Liver (tissue), 3 donors: ENCODE measurements at regions not wholly inside any gene's neighbourhood (a gene's known extent, or its start where the extent isn't known, plus 50 kb on each side); places are given as distances from the start of the nearest gene placed in this dataset.

ENCODE experiments used
- NR2F2 ChIP-seq: IDR thresholded peaks from 2 replicates; pipeline ENCODE4 v1.6.1; 2016; ENCODE audit warnings: antibody characterized with exemption
- RAD21 ChIP-seq, 2 donors: IDR thresholded peaks; 2 replicates each; pipeline ENCODE4 v1.6.1; 2016; ENCODE audit warnings: antibody characterized with exemption in 2 of 2, mild to moderate bottlenecking in 2 of 2
- RXRA ChIP-seq, 2 donors: IDR thresholded peaks; 2 replicates each; pipeline ENCODE4 v1.6.1; 2017 to 2018; ENCODE audit warnings: antibody characterized with exemption in 2 of 2, mild to moderate bottlenecking in 1 of 2
- YY1 ChIP-seq: IDR thresholded peaks from 2 replicates; pipeline ENCODE4 v1.6.1; 2016; ENCODE audit warnings: antibody characterized with exemption, mild to moderate bottlenecking
- TF ChIP-seq, protein P1 (sequence below): IDR thresholded peaks from 2 replicates; pipeline ENCODE4 v1.6.1; 2016; ENCODE audit warnings: antibody characterized with exemption, mild to moderate bottlenecking
- TF ChIP-seq, protein P2 (sequence below): fragments of 150-350 bp; IDR thresholded peaks from 2 replicates; pipeline ENCODE4 v1.5.1; 2017; ENCODE audit warnings: improper control_type of control experiment, low read depth, low read length; ENCODE audit not compliant: missing input control
- TF ChIP-seq, protein P3 (sequence below): IDR thresholded peaks from 2 replicates; pipeline ENCODE4 v1.6.1; 2016; ENCODE audit warnings: antibody characterized with exemption
- TF ChIP-seq, protein P4 (sequence below): IDR thresholded peaks from 2 replicates; pipeline ENCODE4 v1.6.1; 2016; ENCODE audit warnings: antibody characterized with exemption
- donor health status: healthy.
- donor health status: healthy.

DNA sequence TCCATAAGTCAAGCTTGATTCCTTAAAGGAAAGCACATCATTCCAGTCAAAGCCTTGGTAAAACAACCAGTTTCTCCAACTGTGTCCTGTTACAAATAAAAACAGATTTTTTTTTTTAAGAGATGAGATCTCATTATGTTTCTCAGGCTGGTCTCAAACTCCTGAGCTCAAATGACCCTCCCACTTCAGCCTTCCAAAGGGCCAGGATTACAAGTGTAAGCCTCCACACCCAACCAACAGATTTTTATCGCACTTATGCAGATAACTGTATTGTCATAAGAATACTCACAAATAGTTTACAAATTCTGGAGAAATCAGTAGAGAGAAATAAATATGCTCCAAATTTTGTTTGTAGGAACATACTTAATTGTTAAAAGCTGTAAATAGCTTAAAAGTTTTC lies 56.2 kb upstream of the SLC2A13 start:
- TF ChIP-seq, protein P1, sequence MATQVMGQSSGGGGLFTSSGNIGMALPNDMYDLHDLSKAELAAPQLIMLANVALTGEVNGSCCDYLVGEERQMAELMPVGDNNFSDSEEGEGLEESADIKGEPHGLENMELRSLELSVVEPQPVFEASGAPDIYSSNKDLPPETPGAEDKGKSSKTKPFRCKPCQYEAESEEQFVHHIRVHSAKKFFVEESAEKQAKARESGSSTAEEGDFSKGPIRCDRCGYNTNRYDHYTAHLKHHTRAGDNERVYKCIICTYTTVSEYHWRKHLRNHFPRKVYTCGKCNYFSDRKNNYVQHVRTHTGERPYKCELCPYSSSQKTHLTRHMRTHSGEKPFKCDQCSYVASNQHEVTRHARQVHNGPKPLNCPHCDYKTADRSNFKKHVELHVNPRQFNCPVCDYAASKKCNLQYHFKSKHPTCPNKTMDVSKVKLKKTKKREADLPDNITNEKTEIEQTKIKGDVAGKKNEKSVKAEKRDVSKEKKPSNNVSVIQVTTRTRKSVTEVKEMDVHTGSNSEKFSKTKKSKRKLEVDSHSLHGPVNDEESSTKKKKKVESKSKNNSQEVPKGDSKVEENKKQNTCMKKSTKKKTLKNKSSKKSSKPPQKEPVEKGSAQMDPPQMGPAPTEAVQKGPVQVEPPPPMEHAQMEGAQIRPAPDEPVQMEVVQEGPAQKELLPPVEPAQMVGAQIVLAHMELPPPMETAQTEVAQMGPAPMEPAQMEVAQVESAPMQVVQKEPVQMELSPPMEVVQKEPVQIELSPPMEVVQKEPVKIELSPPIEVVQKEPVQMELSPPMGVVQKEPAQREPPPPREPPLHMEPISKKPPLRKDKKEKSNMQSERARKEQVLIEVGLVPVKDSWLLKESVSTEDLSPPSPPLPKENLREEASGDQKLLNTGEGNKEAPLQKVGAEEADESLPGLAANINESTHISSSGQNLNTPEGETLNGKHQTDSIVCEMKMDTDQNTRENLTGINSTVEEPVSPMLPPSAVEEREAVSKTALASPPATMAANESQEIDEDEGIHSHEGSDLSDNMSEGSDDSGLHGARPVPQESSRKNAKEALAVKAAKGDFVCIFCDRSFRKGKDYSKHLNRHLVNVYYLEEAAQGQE = no peak
- TF ChIP-seq, protein P2, sequence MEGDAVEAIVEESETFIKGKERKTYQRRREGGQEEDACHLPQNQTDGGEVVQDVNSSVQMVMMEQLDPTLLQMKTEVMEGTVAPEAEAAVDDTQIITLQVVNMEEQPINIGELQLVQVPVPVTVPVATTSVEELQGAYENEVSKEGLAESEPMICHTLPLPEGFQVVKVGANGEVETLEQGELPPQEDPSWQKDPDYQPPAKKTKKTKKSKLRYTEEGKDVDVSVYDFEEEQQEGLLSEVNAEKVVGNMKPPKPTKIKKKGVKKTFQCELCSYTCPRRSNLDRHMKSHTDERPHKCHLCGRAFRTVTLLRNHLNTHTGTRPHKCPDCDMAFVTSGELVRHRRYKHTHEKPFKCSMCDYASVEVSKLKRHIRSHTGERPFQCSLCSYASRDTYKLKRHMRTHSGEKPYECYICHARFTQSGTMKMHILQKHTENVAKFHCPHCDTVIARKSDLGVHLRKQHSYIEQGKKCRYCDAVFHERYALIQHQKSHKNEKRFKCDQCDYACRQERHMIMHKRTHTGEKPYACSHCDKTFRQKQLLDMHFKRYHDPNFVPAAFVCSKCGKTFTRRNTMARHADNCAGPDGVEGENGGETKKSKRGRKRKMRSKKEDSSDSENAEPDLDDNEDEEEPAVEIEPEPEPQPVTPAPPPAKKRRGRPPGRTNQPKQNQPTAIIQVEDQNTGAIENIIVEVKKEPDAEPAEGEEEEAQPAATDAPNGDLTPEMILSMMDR = no peak
- TF ChIP-seq RXRA (IDR thresholded peaks at IDR 0.05) = no peak
- TF ChIP-seq NR2F2 = no peak
- TF ChIP-seq, protein P3, sequence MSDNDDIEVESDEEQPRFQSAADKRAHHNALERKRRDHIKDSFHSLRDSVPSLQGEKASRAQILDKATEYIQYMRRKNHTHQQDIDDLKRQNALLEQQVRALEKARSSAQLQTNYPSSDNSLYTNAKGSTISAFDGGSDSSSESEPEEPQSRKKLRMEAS = no peak
- TF ChIP-seq, protein P4, sequence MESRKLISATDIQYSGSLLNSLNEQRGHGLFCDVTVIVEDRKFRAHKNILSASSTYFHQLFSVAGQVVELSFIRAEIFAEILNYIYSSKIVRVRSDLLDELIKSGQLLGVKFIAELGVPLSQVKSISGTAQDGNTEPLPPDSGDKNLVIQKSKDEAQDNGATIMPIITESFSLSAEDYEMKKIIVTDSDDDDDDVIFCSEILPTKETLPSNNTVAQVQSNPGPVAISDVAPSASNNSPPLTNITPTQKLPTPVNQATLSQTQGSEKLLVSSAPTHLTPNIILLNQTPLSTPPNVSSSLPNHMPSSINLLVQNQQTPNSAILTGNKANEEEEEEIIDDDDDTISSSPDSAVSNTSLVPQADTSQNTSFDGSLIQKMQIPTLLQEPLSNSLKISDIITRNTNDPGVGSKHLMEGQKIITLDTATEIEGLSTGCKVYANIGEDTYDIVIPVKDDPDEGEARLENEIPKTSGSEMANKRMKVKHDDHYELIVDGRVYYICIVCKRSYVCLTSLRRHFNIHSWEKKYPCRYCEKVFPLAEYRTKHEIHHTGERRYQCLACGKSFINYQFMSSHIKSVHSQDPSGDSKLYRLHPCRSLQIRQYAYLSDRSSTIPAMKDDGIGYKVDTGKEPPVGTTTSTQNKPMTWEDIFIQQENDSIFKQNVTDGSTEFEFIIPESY = no peak
- TF ChIP-seq RAD21 (IDR thresholded peaks at IDR 0.05) = no peak
- no peak for TF ChIP-seq YY1
